H9 (cell line): ENCODE measurements at regions not wholly inside any gene's neighbourhood (a gene's known extent, or its start where the extent isn't known, plus 50 kb on each side); places are given as distances from the start of the nearest gene placed in this dataset.

Experiments
- DNase-seq: peaks from one replicate; pipeline ENCODE4 v3.0.0-alpha.2; 2017
- H2AFZ ChIP-seq: one replicate; pipeline ENCODE4 v1.6.1; 2013; ENCODE audit warnings: mild to moderate bottlenecking, low read length, control low read depth, moderate library complexity
- H2AK5ac ChIP-seq: 2 replicates; pipeline ENCODE4 v1.6.1; 2013; ENCODE audit warnings: low read length, control low read depth, mixed read lengths; ENCODE audit not compliant: insufficient read length
- H2BK120ac ChIP-seq: one replicate; pipeline ENCODE4 v1.6.1; 2013; ENCODE audit warnings: low read depth, mild to moderate bottlenecking, low read length, control low read depth, inconsistent platforms; ENCODE audit not compliant: poor library complexity, severe bottlenecking
- H2BK12ac ChIP-seq: 2 replicates; pipeline ENCODE4 v1.6.1; 2013; ENCODE audit warnings: low read length, control low read depth, mixed read lengths, low read depth; ENCODE audit not compliant: insufficient read length
- H2BK15ac ChIP-seq: 2 replicates; pipeline ENCODE4 v1.6.1; 2013; ENCODE audit warnings: low read depth, low read length, control low read depth
- H2BK20ac ChIP-seq: one replicate; pipeline ENCODE4 v1.6.1; 2013; ENCODE audit warnings: low read depth, mild to moderate bottlenecking, low read length, control low read depth, inconsistent platforms; ENCODE audit not compliant: poor library complexity, severe bottlenecking
- H2BK5ac ChIP-seq: 2 replicates; pipeline ENCODE4 v1.6.1; 2013; ENCODE audit warnings: low read length, control low read depth, mixed read lengths; ENCODE audit not compliant: insufficient read length
- H3K14ac ChIP-seq: 2 replicates; pipeline ENCODE4 v1.6.1; 2013; ENCODE audit warnings: low read length, control low read depth; ENCODE audit not compliant: insufficient read depth
- H3K18ac ChIP-seq: 2 replicates; pipeline ENCODE4 v1.6.1; 2013; ENCODE audit warnings: low read depth, mild to moderate bottlenecking, mixed read lengths, low read length, control low read depth; ENCODE audit not compliant: insufficient read length
- H3K23ac ChIP-seq: 2 replicates; pipeline ENCODE4 v1.6.1; 2013; ENCODE audit warnings: low read length, control low read depth, mixed read lengths, low read depth; ENCODE audit not compliant: insufficient read length
- H3K23me2 ChIP-seq: 2 replicates; pipeline ENCODE4 v1.6.1; 2013; ENCODE audit warnings: low read depth, mild to moderate bottlenecking, mixed read lengths, low read length, control low read depth; ENCODE audit not compliant: insufficient read length, poor library complexity, severe bottlenecking
- H3K27ac ChIP-seq: 2 replicates; pipeline ENCODE4 v1.5.1; 2013; ENCODE audit warnings: low read length, control low read depth, mixed read lengths, low read depth; ENCODE audit not compliant: insufficient read length
- H3K27me3 ChIP-seq: 2 replicates; pipeline ENCODE4 v1.6.1; 2013; ENCODE audit warnings: low read length, control low read depth, inconsistent platforms; ENCODE audit not compliant: insufficient read depth
- H3K4ac ChIP-seq: 2 replicates; pipeline ENCODE4 v1.6.1; 2013; ENCODE audit warnings: low read depth, mild to moderate bottlenecking, control low read depth, inconsistent platforms, low read length, moderate library complexity
- H3K4me1 ChIP-seq: 2 replicates; pipeline ENCODE4 v1.6.1; 2013; ENCODE audit warnings: low read length, control low read depth, inconsistent platforms; ENCODE audit not compliant: insufficient read depth
- H3K4me2 ChIP-seq: 2 replicates; pipeline ENCODE4 v1.6.1; 2013; ENCODE audit warnings: low read length, control low read depth, mixed read lengths; ENCODE audit not compliant: insufficient read length, insufficient read depth
- H3K56ac ChIP-seq: 2 replicates; pipeline ENCODE4 v1.6.1; 2013; ENCODE audit warnings: low read depth, mild to moderate bottlenecking, mixed read lengths, low read length, control low read depth; ENCODE audit not compliant: insufficient read length
- H3K79me1 ChIP-seq: 2 replicates; pipeline ENCODE4 v1.6.1; 2013; ENCODE audit warnings: low read depth, mild to moderate bottlenecking, moderate library complexity, low read length, control low read depth, inconsistent platforms; ENCODE audit not compliant: insufficient read depth, poor library complexity, severe bottlenecking
- H3K79me2 ChIP-seq: 2 replicates; pipeline ENCODE4 v1.6.1; 2013; ENCODE audit warnings: low read length, control low read depth, inconsistent platforms; ENCODE audit not compliant: insufficient read depth
- H3K9ac ChIP-seq: 2 replicates; pipeline ENCODE4 v1.6.1; 2013; ENCODE audit warnings: low read length, control low read depth, mixed read lengths; ENCODE audit not compliant: insufficient read length; ENCODE audit errors: extremely low read depth
- H3K9me3 ChIP-seq: one replicate; pipeline ENCODE4 v1.6.1; 2013; ENCODE audit warnings: low read depth, low read length, inconsistent platforms; ENCODE audit not compliant: control insufficient read depth
- H3T11ph ChIP-seq: one replicate; pipeline ENCODE4 v1.6.1; 2013; ENCODE audit warnings: mild to moderate bottlenecking, low read length, control low read depth, inconsistent platforms
- H4K20me1 ChIP-seq: one replicate; pipeline ENCODE4 v1.6.1; 2013; ENCODE audit not compliant: control insufficient read depth, insufficient read length, insufficient read depth
- H4K5ac ChIP-seq: 2 replicates; pipeline ENCODE4 v1.6.1; 2013; ENCODE audit warnings: low read depth, mild to moderate bottlenecking, mixed read lengths, low read length, control low read depth; ENCODE audit not compliant: insufficient read length
- H4K8ac ChIP-seq: replicated peaks from 2 replicates; pipeline ENCODE4 v1.6.1; 2013; ENCODE audit warnings: low read length, control low read depth, mixed read lengths, low read depth; ENCODE audit not compliant: insufficient read length
- H4K91ac ChIP-seq: 2 replicates; pipeline ENCODE4 v1.6.1; 2013; ENCODE audit warnings: low read depth, mild to moderate bottlenecking, moderate library complexity, mixed read lengths, low read length, control low read depth; ENCODE audit not compliant: insufficient read length
- H3K27ac Mint-ChIP-seq, 3 experiments: 2 replicates in 2 of 3; 3 replicates in 1 of 3; pipeline ENCODE4 v1.8.0; 2020 to 2021; ENCODE audit warnings: mixed read lengths in 3 of 3, mild to moderate bottlenecking in 1 of 3, moderate library complexity in 1 of 3
- H3K27me3 Mint-ChIP-seq: 2 replicates; pipeline ENCODE4 v1.8.0; 2021; ENCODE audit warnings: low read depth, mild to moderate bottlenecking, moderate library complexity, mixed read lengths
- H3K36me3 Mint-ChIP-seq, 3 experiments: 2 replicates in 2 of 3; 3 replicates in 1 of 3; pipeline ENCODE4 v1.8.0; 2020 to 2021; ENCODE audit warnings: low read depth in 3 of 3, mixed read lengths in 3 of 3; ENCODE audit not compliant: insufficient read depth in 1 of 3
- H3K4me1 Mint-ChIP-seq, 2 experiments: 2 replicates each; pipeline ENCODE4 v1.8.0; 2020; ENCODE audit warnings: mixed read lengths in 2 of 2
- H3K4me3 Mint-ChIP-seq, 2 experiments: 2 replicates in 1 of 2; 3 replicates in 1 of 2; pipeline ENCODE4 v1.8.0; 2020 to 2021; ENCODE audit warnings: mild to moderate bottlenecking in 2 of 2, mixed read lengths in 2 of 2, moderate library complexity in 1 of 2
- H3K9me3 Mint-ChIP-seq, 2 experiments: 2 replicates in 1 of 2; 3 replicates in 1 of 2; pipeline ENCODE4 v1.8.0; 2020; ENCODE audit warnings: mild to moderate bottlenecking in 2 of 2, mixed read lengths in 2 of 2, moderate library complexity in 1 of 2
- CTCF ChIP-seq: fragments of 200-600 bp; sonication (generic); conservative IDR thresholded peaks from 3 replicates; pipeline ENCODE4 v1.8.0; 2021; ENCODE audit warnings: antibody characterized with exemption, mild to moderate bottlenecking
- WGBS: extraction: QIAGEN DNeasy Blood & Tissue Kit; methylation state at CpG from one replicate; pipeline ENCODE4 v1.1.7; 2013; ENCODE audit warnings: missing lambda C conversion rate, low lambda C conversion rate, mixed read lengths; ENCODE audit not compliant: insufficient read length; ENCODE audit errors: extremely low coverage; 5-methylcytosine and 5-hydroxymethylcytosine counted together

- Histone ChIP-seq H3K9me3 (no peaks in the 10 kb centered on the region), H4K8ac (no peak overlapping the region), H3K79me1 (no peaks in the 10 kb centered on the region), H2BK20ac (no peak overlapping the region), H3K18ac (no peak overlapping the region), H3K27me3 (no peaks in the 10 kb centered on the region), H2BK15ac (no peak overlapping the region), H2BK120ac (no peak overlapping the region), H3K79me2 (no peaks in the 10 kb centered on the region), H4K5ac (no peak overlapping the region), H2BK5ac (no peak overlapping the region), H2BK12ac (no peak overlapping the region), H3K23me2 (no peaks in the 10 kb centered on the region), H4K20me1 (no peaks in the 10 kb centered on the region), H3K56ac (no peak overlapping the region), H2AK5ac (no peak overlapping the region), H2AFZ (no peak overlapping the region), H3K4ac (no peak overlapping the region), H3K4me1 (no peaks in the 10 kb centered on the region), H3T11ph (no peak overlapping the region), H3K27ac (no peak overlapping the region), H3K9ac (no peak overlapping the region), H4K91ac (no peak overlapping the region), H3K23ac (no peak overlapping the region), H3K14ac (no peak overlapping the region), H3K4me2 (no peak overlapping the region)
- peaks cover 0 to under 1% (median 0%) of the 10 kb centered on the region in 3 experiments; a peak in 2 of 7 replicates for H3K36me3 Mint-ChIP-seq
- DNase-seq = no peak
- peaks cover 0 to 2% of the 10 kb centered on the region in 2 experiments; a peak in 1 of 4 replicates for H3K4me1 Mint-ChIP-seq
- H3K9me3 Mint-ChIP-seq = peaks cover under 1 to 2% of the 10 kb centered on the region in 2 experiments; a peak in 3 of 5 replicates
- no peaks in the 10 kb centered on the region for H3K27me3 Mint-ChIP-seq
- H3K4me3 Mint-ChIP-seq = no peak overlapping the region
- no peak overlapping the region for H3K27ac Mint-ChIP-seq
- WGBS = no CpG with 5 or more reads among the region's 3 CpGs
- no peak for TF ChIP-seq CTCF
Measured at GRCh38 chr3:80533553-80533952, 765.8 kb upstream of the ROBO1 start.
